T-cell (primary cell): ENCODE measurements at regions not wholly inside any gene's neighbourhood (a gene's known extent, or its start where the extent isn't known, plus 50 kb on each side); places are given as distances from the start of the nearest gene placed in this dataset.
A peak's percentile ranks its signal among the peaks of the same experiment; 100 is the strongest.

Experiments
- ATAC-seq, 4 experiments: fragments of 200-7000 bp in 3 of 4; fragments of 150-1000 bp in 1 of 4; cut with Tn5 transposase; replicated peaks in 1 of 4; 1 replicate in 3 of 4; 2 replicates in 1 of 4; pipeline ENCODE4 v1.10.0; 2021; ENCODE audit warnings: moderate library complexity in 3 of 4, mild to moderate bottlenecking in 2 of 4, moderate number of reproducible peaks in 1 of 4
- CTCF ChIA-PET, 2 donors: fragments of 300-600 bp; sonication (Branson Sonifier 250); formaldehyde crosslinking; loops; one replicate each; lab custom pipeline; 2022; ENCODE audit warnings: antibody characterized with exemption in 2 of 2; lab: Charles Lee
- POLR2A ChIA-PET, 2 donors: fragments of 300-600 bp; sonication (Branson Sonifier 250); formaldehyde crosslinking; loops; one replicate each; lab custom pipeline; 2022; ENCODE audit warnings: antibody characterized with exemption in 2 of 2; lab: Charles Lee
- DNase-seq, 35 experiments: peaks; one replicate each; pipeline versions ENCODE4 v3.0.0 to v3.0.0-alpha.2; 2013 to 2023
- H3K27ac ChIP-seq: one replicate; pipeline ENCODE4 v1.5.1; 2013; ENCODE audit warnings: low read length
- H3K27me3 ChIP-seq, 2 experiments: replicated peaks in 1 of 2; 1 replicate in 1 of 2; 2 replicates in 1 of 2; pipeline versions ENCODE4 v1.6.1 to v1.7.0; 2013; ENCODE audit warnings: low read length in 1 of 2, mixed read lengths in 1 of 2; ENCODE audit not compliant: control insufficient read depth in 2 of 2, insufficient read depth in 2 of 2; ENCODE audit errors: extremely low read depth in 1 of 2
- H3K36me3 ChIP-seq, 2 donors: 1 replicate in 1 of 2; 2 replicates in 1 of 2; pipeline versions ENCODE4 v1.6.1 to v1.7.0; 2013; ENCODE audit warnings: low read length in 1 of 2; ENCODE audit not compliant: control insufficient read depth in 2 of 2, insufficient read depth in 1 of 2; ENCODE audit errors: extremely low read depth in 1 of 2
- H3K4me1 ChIP-seq, 2 experiments: 1 replicate in 1 of 2; 2 replicates in 1 of 2; pipeline versions ENCODE4 v1.6.1 to v1.7.0; 2013; ENCODE audit warnings: low read length in 2 of 2, mixed read lengths in 1 of 2; ENCODE audit not compliant: insufficient read depth in 2 of 2, control insufficient read depth in 1 of 2; ENCODE audit errors: extremely low read depth in 1 of 2
- H3K4me3 ChIP-seq, 2 donors: 1 replicate in 1 of 2; 2 replicates in 1 of 2; pipeline versions ENCODE4 v1.5.1 to v1.7.0; 2013; ENCODE audit warnings: mild to moderate bottlenecking in 2 of 2, low read length in 1 of 2, moderate library complexity in 1 of 2; ENCODE audit not compliant: control insufficient read depth in 1 of 2; ENCODE audit errors: extremely low read depth in 1 of 2
- H3K9me3 ChIP-seq: 2 replicates; pipeline ENCODE4 v1.7.0; 2013
- H3K27ac Mint-ChIP-seq, 2 donors: one replicate each; pipeline ENCODE4 v1.8.0; 2020 to 2021; ENCODE audit warnings: mild to moderate bottlenecking in 2 of 2, mixed read lengths in 2 of 2
- H3K27me3 Mint-ChIP-seq, 2 donors: one replicate each; pipeline ENCODE4 v1.8.0; 2021 to 2022; ENCODE audit warnings: mixed read lengths in 2 of 2
- H3K36me3 Mint-ChIP-seq: one replicate; pipeline ENCODE4 v1.8.0; 2021; ENCODE audit warnings: mixed read lengths
- H3K4me1 Mint-ChIP-seq, 3 donors: one replicate each; pipeline ENCODE4 v1.8.0; 2020 to 2022; ENCODE audit warnings: mixed read lengths in 3 of 3, mild to moderate bottlenecking in 1 of 3
- H3K4me3 Mint-ChIP-seq, 3 donors: one replicate each; pipeline ENCODE4 v1.8.0; 2020 to 2022; ENCODE audit warnings: mild to moderate bottlenecking in 3 of 3, mixed read lengths in 3 of 3, moderate library complexity in 3 of 3
- H3K9me3 Mint-ChIP-seq, 3 donors: one replicate each; pipeline ENCODE4 v1.8.0; 2020 to 2022; ENCODE audit warnings: mixed read lengths in 3 of 3
- WGBS: methylation state at CpG from one replicate; pipeline ENCODE4 v1.1.5; 2013; ENCODE audit warnings: missing lambda C conversion rate; ENCODE audit not compliant: insufficient coverage; 5-methylcytosine and 5-hydroxymethylcytosine counted together

DNA sequence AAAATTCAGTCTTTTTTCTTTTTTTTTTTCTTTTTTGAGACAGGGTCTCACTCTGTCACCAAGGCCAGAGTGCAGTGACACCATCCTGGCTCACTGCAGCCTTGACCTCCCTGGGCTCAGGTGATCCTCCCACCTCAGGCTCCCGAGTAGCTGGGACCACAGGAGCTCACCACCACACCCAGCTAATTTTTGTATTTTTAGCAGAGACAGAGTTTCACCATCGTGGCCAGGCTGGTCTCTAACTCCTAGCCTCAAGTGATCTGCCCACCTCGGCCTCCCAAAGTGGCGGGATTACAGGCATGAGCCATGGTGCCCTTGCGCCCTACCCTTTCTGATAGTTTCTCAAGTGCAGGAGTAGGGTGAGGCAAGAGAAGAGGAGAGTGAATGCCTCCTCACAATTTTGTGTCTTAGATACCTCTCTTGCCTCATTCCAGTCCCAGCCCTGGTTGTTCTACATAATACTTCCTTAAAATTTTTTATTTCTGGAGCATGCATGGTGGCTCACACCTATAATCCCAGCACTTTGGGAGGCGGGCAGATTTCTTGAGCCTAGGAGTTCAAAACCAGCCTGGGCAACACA, 68.2 kb upstream of the CAB39 start:
- no peaks in the 10 kb centered on the region for H3K36me3 ChIP-seq
- no peaks in the 10 kb centered on the region for H3K9me3 ChIP-seq
- Mint-ChIP-seq H3K4me1 (peaks cover 26 to 31% (median 28%) of the 10 kb centered on the region in 3 donors), H3K4me3 (peak overlapping the region in 2 of 3 donors; percentile 55 to 63), H3K9me3 (no peaks in the 10 kb centered on the region), H3K36me3 (no peaks in the 10 kb centered on the region), H3K27ac (peak overlapping the region; percentile 97 to 98), H3K27me3 (no peaks in the 10 kb centered on the region)
- H3K27me3 ChIP-seq: no peaks in the 10 kb centered on the region
- POLR2A ChIA-PET: interaction anchor here (0.6 to 0.7 kb wide), 6 partner anchors 30 to 154 kb away, joined by 3 to 4 read pairs (median 3); no protein-coding TSS in a partner anchor
- CTCF ChIA-PET: interaction anchor here (0.6 to 1.0 kb wide), 6 partner anchors 16 to 154 kb away, joined by 3 read pairs; no protein-coding TSS in a partner anchor
- peak overlapping the region; percentile 79 for H3K27ac ChIP-seq
- peak in 1 of 4 experiments; percentile 25 for ATAC-seq
- no peak overlapping the region for H3K4me3 ChIP-seq
- DNase-seq: no peak
- WGBS: 53% methylated on average over 3 of the region's 6 CpGs
- H3K4me1 ChIP-seq: peaks cover 14 to 30% of the 10 kb centered on the region in 2 experiments

DNA sequence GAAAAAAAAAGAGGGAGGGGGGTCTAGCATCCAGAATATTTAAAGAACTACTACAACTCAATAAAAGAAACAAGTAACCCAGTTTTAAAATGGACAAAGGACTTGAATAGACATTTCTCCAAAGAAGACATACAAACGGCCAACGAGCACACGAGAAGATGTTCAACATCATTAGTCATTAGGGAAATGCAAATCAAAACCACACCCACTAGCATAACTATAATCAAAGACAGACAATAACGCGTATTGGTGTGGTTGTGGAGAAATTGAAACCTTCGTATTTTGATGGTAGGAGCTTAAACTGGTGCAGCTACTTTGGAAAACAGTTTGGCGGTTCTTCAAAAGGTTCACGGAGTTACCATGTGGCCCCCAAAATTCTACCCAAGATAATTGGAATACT, 64.3 kb upstream of the CAB39 start:
- WGBS: no CpG with 5 or more reads among the region's 8 CpGs

DNA sequence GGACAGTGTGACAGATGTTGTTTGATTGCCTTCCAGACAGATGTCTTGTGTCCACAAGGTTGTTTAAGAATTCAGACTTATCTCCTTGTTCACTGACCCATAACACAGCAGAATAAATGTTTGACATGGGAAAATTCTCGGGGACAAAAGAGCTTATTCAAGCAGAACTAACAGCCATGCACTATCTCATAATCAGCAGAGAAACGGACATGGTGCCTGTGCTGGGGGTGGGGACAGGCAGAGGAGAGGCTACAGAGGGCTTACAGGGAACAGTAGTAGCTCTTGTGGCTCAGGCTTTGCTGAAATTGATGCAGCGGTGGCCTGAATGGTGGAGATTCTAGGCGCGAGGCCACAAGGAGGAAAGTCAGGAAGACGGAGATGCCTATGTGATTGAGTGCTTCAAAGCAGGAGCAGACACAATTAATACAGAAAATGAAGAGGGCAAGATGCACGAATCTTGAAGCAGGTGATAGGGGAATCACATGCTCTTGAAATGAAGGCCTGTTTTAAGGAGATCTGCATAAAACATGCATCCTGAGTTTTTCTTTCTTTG, 62.0 kb upstream of the CAB39 start:
- no peaks in the 10 kb centered on the region for H3K27me3 Mint-ChIP-seq
- ChIA-PET CTCF (no interaction called here), POLR2A (no interaction called here)
- H3K27ac ChIP-seq: no peak overlapping the region
- H3K36me3 Mint-ChIP-seq: no peaks in the 10 kb centered on the region
- no peaks in the 10 kb centered on the region for H3K36me3 ChIP-seq
- H3K9me3 ChIP-seq: no peaks in the 10 kb centered on the region
- H3K4me3 Mint-ChIP-seq: no peak overlapping the region
- H3K27ac Mint-ChIP-seq: peak overlapping the region in 1 of 2 donors; percentile 40
- no peak overlapping the region for H3K4me3 ChIP-seq
- 88% methylated on average over 5 of the region's 7 CpGs for WGBS
- no peaks in the 10 kb centered on the region for H3K27me3 ChIP-seq
- H3K4me1 Mint-ChIP-seq: peaks cover 22 to 40% (median 28%) of the 10 kb centered on the region in 3 donors
- no peaks in the 10 kb centered on the region for H3K9me3 Mint-ChIP-seq
- no peak for ATAC-seq
- no peak for DNase-seq
- peaks cover 6 to 13% of the 10 kb centered on the region in 2 experiments for H3K4me1 ChIP-seq

More for the DNA sequence above, 64.3 kb upstream of the CAB39 start:
- CTCF ChIA-PET: no interaction called here
- POLR2A ChIA-PET: no interaction called here
- no peaks in the 10 kb centered on the region for H3K36me3 ChIP-seq
- Mint-ChIP-seq H3K27me3 (no peaks in the 10 kb centered on the region), H3K36me3 (no peaks in the 10 kb centered on the region), H3K4me3 (no peak overlapping the region), H3K4me1 (peaks cover 24 to 39% (median 30%) of the 10 kb centered on the region in 3 donors), H3K9me3 (no peaks in the 10 kb centered on the region), H3K27ac (no peak overlapping the region)
- no peak overlapping the region for H3K27ac ChIP-seq
- no peak overlapping the region for H3K4me3 ChIP-seq
- ATAC-seq: no peak
- no peaks in the 10 kb centered on the region for H3K9me3 ChIP-seq
- H3K4me1 ChIP-seq: peaks cover 9 to 15% of the 10 kb centered on the region in 2 experiments
- no peak for DNase-seq
- no peaks in the 10 kb centered on the region for H3K27me3 ChIP-seq

DNA sequence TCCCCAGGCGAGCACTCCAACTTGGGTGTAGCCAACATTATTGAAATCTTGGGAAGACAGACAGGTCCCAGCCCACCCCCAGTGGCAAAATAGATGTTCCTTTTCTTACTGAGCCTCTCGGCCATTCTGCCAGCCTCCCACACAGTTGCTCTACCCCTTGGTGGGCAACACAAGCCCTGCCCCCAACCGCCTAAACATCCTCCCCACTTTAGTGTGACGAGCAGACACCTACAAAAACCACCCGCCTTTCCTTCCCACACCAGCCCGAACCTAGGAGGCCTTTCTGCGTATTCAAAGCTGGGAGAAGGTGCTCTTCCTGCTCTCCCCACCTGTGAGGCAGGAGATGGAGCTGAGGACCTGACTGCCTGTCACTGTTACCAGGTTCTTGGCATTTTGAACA, 58.6 kb upstream of the CAB39 start:
- ATAC-seq (no peak), DNase-seq (no peak)
- peaks cover 52 to 67% (median 59%) of the 10 kb centered on the region in 3 donors for H3K4me1 Mint-ChIP-seq
- no peaks in the 10 kb centered on the region for H3K9me3 Mint-ChIP-seq
- ChIA-PET CTCF (no interaction called here), POLR2A (no interaction called here)
- Histone ChIP-seq H3K27me3 (no peaks in the 10 kb centered on the region), H3K9me3 (no peaks in the 10 kb centered on the region), H3K4me1 (peaks cover 10 to 44% of the 10 kb centered on the region in 2 experiments), H3K36me3 (no peaks in the 10 kb centered on the region), H3K27ac (no peak overlapping the region), H3K4me3 (no peak overlapping the region)
- H3K27me3 Mint-ChIP-seq: no peaks in the 10 kb centered on the region
- H3K27ac Mint-ChIP-seq: peak overlapping the region; percentile 81 to 85
- 54% methylated on average over 5 of the region's 7 CpGs for WGBS
- H3K36me3 Mint-ChIP-seq: no peaks in the 10 kb centered on the region
- peak overlapping the region in 2 of 3 donors; percentile 17 to 27 for H3K4me3 Mint-ChIP-seq

DNA sequence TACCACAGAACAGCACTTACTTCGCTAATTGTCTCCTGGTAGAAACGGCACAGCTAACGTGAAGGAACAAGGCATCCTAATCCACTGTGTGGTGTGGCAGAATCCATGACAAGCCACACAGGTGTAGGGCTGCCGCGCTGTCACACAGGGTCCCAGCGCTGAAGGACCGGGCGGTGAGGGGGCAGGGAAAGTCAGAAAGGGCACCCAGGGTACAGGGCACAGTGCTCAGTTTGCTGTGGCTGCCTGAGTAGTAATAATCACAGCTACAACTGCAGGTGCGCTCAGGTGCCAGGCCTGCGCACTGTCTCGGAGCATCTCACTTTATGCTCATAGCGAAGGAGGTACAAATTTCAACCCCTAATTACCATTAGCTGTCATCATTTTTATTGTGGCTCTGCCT, 55.2 kb upstream of the CAB39 start:
- Histone ChIP-seq H3K4me3 (no peak overlapping the region), H3K4me1 (peaks cover 35 to 78% of the 10 kb centered on the region in 2 experiments), H3K9me3 (no peaks in the 10 kb centered on the region), H3K27ac (no peak overlapping the region), H3K36me3 (no peaks in the 10 kb centered on the region), H3K27me3 (no peaks in the 10 kb centered on the region)
- Mint-ChIP-seq H3K4me3 (peak overlapping the region in 1 of 3 donors; percentile 61), H3K27ac (peak overlapping the region; percentile 75 to 93), H3K9me3 (no peaks in the 10 kb centered on the region), H3K36me3 (no peaks in the 10 kb centered on the region), H3K4me1 (peaks cover 74 to 81% (median 80%) of the 10 kb centered on the region in 3 donors), H3K27me3 (no peaks in the 10 kb centered on the region)
- ATAC-seq: no peak
- ChIA-PET CTCF (no interaction called here), POLR2A (no interaction called here)
- DNase-seq: no peak
- WGBS: 92% methylated on average over 12 of the region's 12 CpGs

DNA sequence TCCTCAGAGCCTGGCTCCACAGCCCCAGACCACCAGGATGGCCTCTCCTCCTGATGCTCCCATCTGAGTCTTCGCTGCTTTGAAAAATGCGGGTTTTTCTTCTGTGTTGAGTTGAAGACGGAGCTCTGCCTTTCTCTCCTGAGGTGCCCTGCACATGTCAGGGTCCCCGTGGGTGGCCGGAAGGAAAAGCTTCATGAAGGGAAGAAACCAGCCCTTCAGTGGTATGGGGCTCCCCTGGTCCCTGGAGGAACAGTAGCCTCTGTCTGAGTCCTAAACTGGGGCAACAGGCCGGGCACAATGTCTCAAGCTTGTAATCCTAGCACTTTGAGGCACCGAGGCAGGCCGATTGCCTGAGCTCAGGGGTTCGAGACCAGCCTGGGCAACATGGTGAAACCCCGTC, 54.7 kb upstream of the CAB39 start:
- DNase-seq (no peak), ATAC-seq (no peak)
- no peaks in the 10 kb centered on the region for H3K9me3 Mint-ChIP-seq
- peak overlapping the region; percentile 75 to 93 for H3K27ac Mint-ChIP-seq
- H3K9me3 ChIP-seq: no peaks in the 10 kb centered on the region
- peaks cover 78 to 81% (median 81%) of the 10 kb centered on the region in 3 donors for H3K4me1 Mint-ChIP-seq
- no peak overlapping the region for H3K4me3 ChIP-seq
- ChIA-PET POLR2A (interaction anchor here in 1 of 2 donors (0.6 kb wide), 1 partner anchor 311 kb away, joined by 3 read pairs; no protein-coding TSS in a partner anchor), CTCF (interaction anchor here in 1 of 2 donors (0.6 kb wide), 1 partner anchor 944 kb away, joined by 3 read pairs; the partner anchor contains the start of gene DNER)
- no peaks in the 10 kb centered on the region for H3K27me3 ChIP-seq
- peak overlapping the region in 2 of 3 donors; percentile 24 to 61 for H3K4me3 Mint-ChIP-seq
- no peaks in the 10 kb centered on the region for H3K27me3 Mint-ChIP-seq
- peaks cover 39 to 83% of the 10 kb centered on the region in 2 experiments for H3K4me1 ChIP-seq
- no peaks in the 10 kb centered on the region for H3K36me3 ChIP-seq
- H3K36me3 Mint-ChIP-seq: no peaks in the 10 kb centered on the region
- WGBS: 83% methylated on average over 8 of the region's 10 CpGs
- no peak overlapping the region for H3K27ac ChIP-seq
